ENCODE measurements at regions not wholly inside any gene's neighbourhood (a gene's known extent, or its start where the extent isn't known, plus 50 kb on each side); places are given as distances from the start of the nearest gene placed in this dataset.

- DNase-seq (ENCODE audit: extremely low spot score): no peak
- TF ChIP-seq BHLHE40 (IDR thresholded peaks at IDR 0.05; ENCODE audit: borderline replicate concordance) (no peak), SP1 (IDR thresholded peaks at IDR 0.05) (no peak), HDGF (IDR thresholded peaks at IDR 0.05; ENCODE audit: borderline replicate concordance) (no peak), ELF4 (IDR thresholded peaks at IDR 0.05) (no peak), CTBP1 (IDR thresholded peaks at IDR 0.05; ENCODE audit: borderline replicate concordance) (no peak), FOXK2 (IDR thresholded peaks at IDR 0.05) (no peak), LEF1 (IDR thresholded peaks at IDR 0.05; ENCODE audit: borderline replicate concordance) (no peak), TARDBP (IDR thresholded peaks at IDR 0.05) (no peak), SUZ12 (IDR thresholded peaks at IDR 0.05) (no peak), L3MBTL2 (conservative IDR thresholded peaks at IDR 0.05) (no peak)
- ChIA-PET CTCF (interaction anchor here (0.6 kb wide), 1 partner anchor 51 kb away, joined by 3 read pairs; no protein-coding TSS in a partner anchor), POLR2A (no interaction called here)
Measured at GRCh38 chr4:106423791-106424190, 55.2 kb upstream of the GIMD1 start.

DNA sequence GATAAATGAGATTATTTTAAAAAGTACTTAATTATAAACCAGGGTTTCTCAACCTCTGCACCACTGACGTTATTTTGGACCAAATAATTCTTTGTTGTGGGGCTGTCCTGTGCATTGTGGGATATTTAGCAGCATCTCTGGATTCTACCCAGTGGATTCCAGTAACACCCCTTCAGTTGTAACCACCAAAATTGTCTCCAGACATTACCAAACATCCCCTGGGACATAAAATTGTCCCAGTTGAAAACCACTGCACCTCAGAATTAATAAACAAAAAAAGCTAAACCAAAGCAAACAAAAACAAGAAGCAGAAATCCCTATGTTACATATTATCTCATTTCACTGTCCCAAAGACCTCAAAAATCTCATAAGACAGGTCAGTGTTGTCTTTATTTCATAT lies 54.2 kb upstream of the GIMD1 start:
- no peak for TF ChIP-seq LEF1 (IDR thresholded peaks at IDR 0.05; ENCODE audit: borderline replicate concordance)
- TF ChIP-seq BHLHE40 (IDR thresholded peaks at IDR 0.05; ENCODE audit: borderline replicate concordance): no peak
- TF ChIP-seq SUZ12 (IDR thresholded peaks at IDR 0.05): no peak
- no peak for TF ChIP-seq NFRKB (IDR thresholded peaks at IDR 0.05)
- TF ChIP-seq FOXA1 (IDR thresholded peaks at IDR 0.05): no peak
- no peak for TF ChIP-seq ELF4 (IDR thresholded peaks at IDR 0.05)
- TF ChIP-seq ARNT (IDR thresholded peaks at IDR 0.05): no peak
- TF ChIP-seq SP1 (IDR thresholded peaks at IDR 0.05): no peak
- TF ChIP-seq HDGF (IDR thresholded peaks at IDR 0.05; ENCODE audit: borderline replicate concordance): no peak
- TF ChIP-seq TARDBP (IDR thresholded peaks at IDR 0.05): no peak
- no peak for TF ChIP-seq L3MBTL2 (conservative IDR thresholded peaks at IDR 0.05)
- TF ChIP-seq CTBP1 (IDR thresholded peaks at IDR 0.05; ENCODE audit: borderline replicate concordance): no peak
- TF ChIP-seq, protein P1, sequence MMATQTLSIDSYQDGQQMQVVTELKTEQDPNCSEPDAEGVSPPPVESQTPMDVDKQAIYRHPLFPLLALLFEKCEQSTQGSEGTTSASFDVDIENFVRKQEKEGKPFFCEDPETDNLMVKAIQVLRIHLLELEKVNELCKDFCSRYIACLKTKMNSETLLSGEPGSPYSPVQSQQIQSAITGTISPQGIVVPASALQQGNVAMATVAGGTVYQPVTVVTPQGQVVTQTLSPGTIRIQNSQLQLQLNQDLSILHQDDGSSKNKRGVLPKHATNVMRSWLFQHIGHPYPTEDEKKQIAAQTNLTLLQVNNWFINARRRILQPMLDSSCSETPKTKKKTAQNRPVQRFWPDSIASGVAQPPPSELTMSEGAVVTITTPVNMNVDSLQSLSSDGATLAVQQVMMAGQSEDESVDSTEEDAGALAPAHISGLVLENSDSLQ (IDR thresholded peaks at IDR 0.05): no peak
- TF ChIP-seq ZNF384 (IDR thresholded peaks at IDR 0.05): no peak
- no peak for TF ChIP-seq FOXK2 (IDR thresholded peaks at IDR 0.05)
- no peak for TF ChIP-seq FOXM1 (IDR thresholded peaks at IDR 0.05; ENCODE audit: borderline replicate concordance)
- DNase-seq (ENCODE audit: extremely low spot score): no peak
- ChIA-PET CTCF (no interaction called here), POLR2A (no interaction called here)

DNA sequence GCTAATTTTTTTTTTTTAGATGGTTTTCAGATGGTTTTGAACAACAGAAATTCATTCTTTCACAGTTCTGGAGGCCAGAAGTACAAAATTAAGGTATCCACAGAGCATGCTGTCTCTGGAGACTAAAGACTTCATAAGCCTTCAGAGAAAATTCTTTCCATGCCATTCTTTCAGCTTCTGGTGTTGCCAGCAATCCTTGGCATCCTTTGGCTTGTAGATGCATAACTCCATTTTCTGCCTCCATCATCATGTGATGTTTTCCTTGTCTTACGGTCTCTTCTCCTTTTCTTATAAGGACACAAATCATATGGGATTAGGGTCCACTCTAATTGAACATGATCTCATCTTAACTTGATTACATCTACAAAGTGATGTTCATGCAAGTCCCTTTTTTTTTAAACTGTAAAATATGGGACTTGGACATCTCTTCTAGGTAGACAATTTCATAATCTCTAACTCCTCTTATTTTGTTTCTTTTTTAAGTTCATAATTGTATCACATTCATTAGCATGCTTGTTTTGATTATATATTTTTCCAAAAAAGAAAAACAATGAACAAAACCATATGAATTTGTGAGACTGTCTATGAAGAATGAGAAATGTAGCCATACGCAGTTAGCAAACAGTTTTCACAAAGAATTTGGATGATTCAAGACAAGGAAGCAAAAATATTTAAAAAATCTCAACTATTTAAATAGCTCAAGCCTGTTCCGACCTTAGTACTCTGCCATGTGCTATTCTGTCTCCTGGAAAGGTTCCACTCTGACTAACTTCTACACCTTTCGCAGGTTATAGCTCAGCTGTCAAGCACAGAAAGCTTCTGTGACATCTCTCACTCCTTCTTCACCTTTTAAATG lies 53.1 kb upstream of the GIMD1 start:
- TF ChIP-seq SP1 (IDR thresholded peaks at IDR 0.05): no peak
- no peak for TF ChIP-seq FOXK2 (IDR thresholded peaks at IDR 0.05)
- TF ChIP-seq FOXA1 (IDR thresholded peaks at IDR 0.05): no peak
- no peak for TF ChIP-seq SUZ12 (IDR thresholded peaks at IDR 0.05)
- no peak for TF ChIP-seq NFRKB (IDR thresholded peaks at IDR 0.05)
- TF ChIP-seq FOXM1 (IDR thresholded peaks at IDR 0.05; ENCODE audit: borderline replicate concordance): no peak
- no peak for TF ChIP-seq L3MBTL2 (conservative IDR thresholded peaks at IDR 0.05)
- no peak for TF ChIP-seq BHLHE40 (IDR thresholded peaks at IDR 0.05; ENCODE audit: borderline replicate concordance)
- TF ChIP-seq, protein P1 (IDR thresholded peaks at IDR 0.05): no peak
- TF ChIP-seq HDGF (IDR thresholded peaks at IDR 0.05; ENCODE audit: borderline replicate concordance): no peak
- TF ChIP-seq ARNT (IDR thresholded peaks at IDR 0.05): no peak
- no peak for TF ChIP-seq CTBP1 (IDR thresholded peaks at IDR 0.05; ENCODE audit: borderline replicate concordance)
- no peak for TF ChIP-seq LEF1 (IDR thresholded peaks at IDR 0.05; ENCODE audit: borderline replicate concordance)
- no peak for TF ChIP-seq ELF4 (IDR thresholded peaks at IDR 0.05)
- no peak for TF ChIP-seq TARDBP (IDR thresholded peaks at IDR 0.05)
- no peak for TF ChIP-seq ZNF384 (IDR thresholded peaks at IDR 0.05)
- DNase-seq (ENCODE audit: extremely low spot score): no peak
- POLR2A ChIA-PET: no interaction called here
- CTCF ChIA-PET: no interaction called here

- ChIA-PET CTCF (no interaction called here), POLR2A (no interaction called here)
- DNase-seq (ENCODE audit: extremely low spot score): no peak
- TF ChIP-seq HDGF (IDR thresholded peaks at IDR 0.05; ENCODE audit: borderline replicate concordance) (no peak), BHLHE40 (IDR thresholded peaks at IDR 0.05; ENCODE audit: borderline replicate concordance) (no peak), ELF4 (IDR thresholded peaks at IDR 0.05) (no peak)
Measured at GRCh38 chr4:106418444-106418843, 49.9 kb upstream of the GIMD1 start.
